ENCODE measurements at regions not wholly inside any gene's neighbourhood (a gene's known extent, or its start where the extent isn't known, plus 50 kb on each side); places are given as distances from the start of the nearest gene placed in this dataset.

- H3K9me3 Mint-ChIP-seq: peaks cover 7% of the 10 kb centered on the region; the same call in 1 of the 2 replicates
- H3K27ac Mint-ChIP-seq: no peak overlapping the region
- no peak for DNase-seq
- TF ChIP-seq CTCF (IDR thresholded peaks at IDR 0.05): no peak
- no peak overlapping the region for H3K4me3 Mint-ChIP-seq
- H3K4me1 Mint-ChIP-seq (ENCODE audit: low read depth): no peaks in the 10 kb centered on the region
- H3K27me3 Mint-ChIP-seq (ENCODE audit: insufficient read depth): peaks cover 7% of the 10 kb centered on the region; the same call in 1 of the 2 replicates
- H3K36me3 Mint-ChIP-seq (ENCODE audit: low read depth): no peaks in the 10 kb centered on the region
Measured at GRCh38 chr10:123952099-123952498, 60.5 kb upstream of the CPXM2 start.

- H3K4me3 Mint-ChIP-seq: no peak overlapping the region
- peaks cover 7% of the 10 kb centered on the region; the same call in 1 of the 2 replicates for H3K27me3 Mint-ChIP-seq (ENCODE audit: insufficient read depth)
- no peak overlapping the region for H3K27ac Mint-ChIP-seq
- H3K4me1 Mint-ChIP-seq (ENCODE audit: low read depth): peaks cover 11% of the 10 kb centered on the region; the same call in 1 of the 2 replicates
- peaks cover 20% of the 10 kb centered on the region; the same call in 1 of the 2 replicates for H3K9me3 Mint-ChIP-seq
- no peak for TF ChIP-seq CTCF (IDR thresholded peaks at IDR 0.05)
- DNase-seq: no peak
- no peaks in the 10 kb centered on the region; the same call in 1 of the 2 replicates for H3K36me3 Mint-ChIP-seq (ENCODE audit: low read depth)
Measured at GRCh38 chr10:123948030-123948823, 56.6 kb upstream of the CPXM2 start.

- Mint-ChIP-seq H3K9me3 (peaks cover 20% of the 10 kb centered on the region; the same call in 1 of the 2 replicates), H3K27ac (peak overlapping the region; percentile 79), H3K4me3 (no peak overlapping the region; the same call in 1 of the 2 replicates), H3K36me3 (ENCODE audit: low read depth) (peaks cover 5% of the 10 kb centered on the region), H3K4me1 (ENCODE audit: low read depth) (peaks cover 20% of the 10 kb centered on the region; the same call in 1 of the 2 replicates), H3K27me3 (ENCODE audit: insufficient read depth) (peaks cover 4% of the 10 kb centered on the region; the same call in 1 of the 2 replicates)
- TF ChIP-seq CTCF (IDR thresholded peaks at IDR 0.05): no peak
- DNase-seq: peak; percentile 79
Measured at GRCh38 chr10:123945325-123945920, 53.8 kb upstream of the CPXM2 start.

GRCh38 chr10:123944661-123945060 lies 53.1 kb upstream of the CPXM2 start:
- Mint-ChIP-seq H3K4me3 (no peak overlapping the region), H3K36me3 (ENCODE audit: low read depth) (peaks cover 5% of the 10 kb centered on the region), H3K27ac (no peak overlapping the region), H3K4me1 (ENCODE audit: low read depth) (peaks cover 20% of the 10 kb centered on the region; the same call in 1 of the 2 replicates), H3K9me3 (peaks cover 20% of the 10 kb centered on the region; the same call in 1 of the 2 replicates), H3K27me3 (ENCODE audit: insufficient read depth) (peaks cover 4% of the 10 kb centered on the region)
- TF ChIP-seq CTCF (IDR thresholded peaks at IDR 0.05): no peak
- no peak for DNase-seq

- DNase-seq: no peak
- H3K9me3 Mint-ChIP-seq: peaks cover 20% of the 10 kb centered on the region; the same call in 1 of the 2 replicates
- peaks cover 3% of the 10 kb centered on the region for H3K27me3 Mint-ChIP-seq (ENCODE audit: insufficient read depth)
- peaks cover 5% of the 10 kb centered on the region for H3K36me3 Mint-ChIP-seq (ENCODE audit: low read depth)
- no peak overlapping the region for H3K4me3 Mint-ChIP-seq
- H3K4me1 Mint-ChIP-seq (ENCODE audit: low read depth): peaks cover 20% of the 10 kb centered on the region; the same call in 1 of the 2 replicates
- no peak overlapping the region for H3K27ac Mint-ChIP-seq
- TF ChIP-seq CTCF (IDR thresholded peaks at IDR 0.05): no peak
Measured at GRCh38 chr10:123943307-123943706, 51.7 kb upstream of the CPXM2 start.

All from HFFc6 (cell line).